Kidney (tissue), 13 donors: ENCODE measurements at regions not wholly inside any gene's neighbourhood (a gene's known extent, or its start where the extent isn't known, plus 50 kb on each side); places are given as distances from the start of the nearest gene placed in this dataset.

Experiments
- DNase-seq, 5 donors: peaks; one replicate each; pipeline ENCODE4 v3.0.0-alpha.2; 2013 to 2020
- FAIRE-seq: peaks from 2 replicates; lab custom pipeline; 2012; peaks lifted over from hg19 to GRCh38; lab: Jason Lieb, UNC
- H3K27ac ChIP-seq, 2 donors: one replicate each; pipeline ENCODE4 v1.7.0; 2013; ENCODE audit warnings: low read depth in 2 of 2, low read length in 2 of 2, inconsistent platforms in 1 of 2
- H3K27me3 ChIP-seq: one replicate; pipeline ENCODE4 v1.7.1; 2013; ENCODE audit warnings: low read length, inconsistent platforms; ENCODE audit not compliant: control insufficient read depth, insufficient read depth
- H3K36me3 ChIP-seq, 3 donors: one replicate each; pipeline versions ENCODE4 v1.7.0 to v1.7.1; 2013; ENCODE audit warnings: low read length in 3 of 3, control low read depth in 1 of 3, inconsistent platforms in 1 of 3; ENCODE audit not compliant: insufficient read depth in 3 of 3, control insufficient read depth in 2 of 3
- H3K4me1 ChIP-seq, 3 donors: one replicate each; pipeline versions ENCODE4 v1.7.0 to v1.7.1; 2013; ENCODE audit warnings: low read length in 3 of 3, inconsistent platforms in 1 of 3, low read depth in 1 of 3; ENCODE audit not compliant: control insufficient read depth in 2 of 3, insufficient read depth in 2 of 3
- H3K4me3 ChIP-seq, 3 donors: one replicate each; pipeline versions ENCODE4 v1.7.0 to v1.8.1; 2013; ENCODE audit warnings: low read length in 3 of 3, control low read depth in 1 of 3, inconsistent platforms in 1 of 3
- H3K9ac ChIP-seq, 3 donors: one replicate each; pipeline versions ENCODE4 v1.7.0 to v1.7.1; 2013; ENCODE audit warnings: low read length in 3 of 3, control low read depth in 1 of 3, inconsistent platforms in 1 of 3
- H3K9me3 ChIP-seq, 3 donors: one replicate each; pipeline versions ENCODE4 v1.7.0 to v1.7.1; 2013; ENCODE audit warnings: low read length in 3 of 3, control low read depth in 1 of 3, inconsistent platforms in 1 of 3; ENCODE audit not compliant: control insufficient read depth in 2 of 3, insufficient read depth in 1 of 3
- intact Hi-C: fragments of 100-400 bp; cut with DNase I; formaldehyde crosslinking; loops from one replicate; pipeline ENCODE4 v1.11.1; 2022
- TF ChIP-seq, protein P1 (sequence below): IDR thresholded peaks from 3 replicates; pipeline ENCODE4 v1.5.1; 2012; ENCODE audit warnings: mild to moderate bottlenecking, moderate library complexity, borderline replicate concordance; ENCODE audit not compliant: insufficient read depth; ENCODE audit errors: extremely low read depth
- donor health status: control.
- donor health status: control.
- donor health status: control.
- donor health status: control.
- donor health status: control.
- donor health status: DM: yes; HTN: yes; CAD: no.
- donor health status: Normal renal cell carcinoma (clear cell type).

DNA sequence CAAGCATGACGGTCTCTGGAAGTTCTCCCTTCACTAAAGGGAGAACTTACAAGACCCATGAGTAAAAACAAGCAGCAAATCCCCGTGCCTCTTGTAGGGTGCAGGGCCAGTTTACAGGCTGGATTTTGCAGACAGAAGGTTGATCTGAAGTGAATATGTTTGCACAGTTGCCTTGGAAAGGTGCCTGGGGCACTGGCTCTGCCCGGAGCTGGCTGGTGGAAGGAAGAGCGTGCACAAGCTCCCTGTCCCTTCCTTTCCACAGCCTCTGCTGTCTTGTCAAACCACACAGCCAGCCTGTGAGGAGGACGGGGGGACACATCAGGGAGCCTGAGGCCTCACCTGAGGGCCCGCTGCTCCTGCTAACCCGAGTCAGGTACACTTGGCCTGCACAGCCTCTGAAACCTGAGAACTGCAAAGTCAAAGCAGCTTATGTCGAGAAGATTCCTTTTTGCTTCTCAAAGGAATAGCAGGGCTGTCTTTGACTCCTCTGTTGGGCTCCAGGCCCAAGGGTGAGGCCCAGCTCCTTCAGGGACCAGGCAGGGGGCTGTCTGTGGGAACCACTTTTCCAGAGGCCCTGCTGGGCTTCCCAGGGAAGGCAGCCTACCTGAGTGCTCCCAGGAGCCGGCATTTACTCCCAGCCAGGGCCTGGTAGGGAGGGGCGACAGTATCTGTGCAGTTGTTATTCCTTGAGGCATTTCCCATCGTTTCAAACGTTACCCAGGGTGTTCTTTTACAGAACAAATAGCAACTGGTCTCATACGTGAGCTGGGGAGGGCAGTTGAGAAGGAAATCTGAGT is 251.5 kb downstream of the SIPA1L2 start:
- intact Hi-C loops, result no loop called here
- no peaks in the 10 kb centered on the region for H3K9me3 ChIP-seq

DNA sequence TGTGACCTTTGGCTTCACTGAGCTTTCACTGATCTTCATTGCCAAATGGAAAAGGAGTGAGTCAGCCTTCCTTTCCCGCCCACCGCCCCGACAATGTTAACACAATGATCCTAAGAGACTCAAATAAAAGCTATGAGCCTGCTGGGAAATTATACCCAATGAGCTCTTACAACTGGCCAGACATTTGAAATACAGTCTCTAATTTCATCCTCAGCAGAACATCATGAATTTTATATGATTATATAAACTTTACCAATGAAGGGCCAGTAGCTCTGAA is 252.5 kb downstream of the SIPA1L2 start:
- H3K27ac ChIP-seq, result no peak overlapping the region
- FAIRE-seq (no peak), DNase-seq (no peak)

More for the DNA sequence above, 251.5 kb downstream of the SIPA1L2 start:
- H3K36me3 ChIP-seq, result no peaks in the 10 kb centered on the region
- no peaks in the 10 kb centered on the region for H3K27me3 ChIP-seq
- FAIRE-seq, result no peak
- peak in 4 of 5 donors; percentile 78 to 84 (median 78) for DNase-seq
- TF ChIP-seq, protein P1, sequence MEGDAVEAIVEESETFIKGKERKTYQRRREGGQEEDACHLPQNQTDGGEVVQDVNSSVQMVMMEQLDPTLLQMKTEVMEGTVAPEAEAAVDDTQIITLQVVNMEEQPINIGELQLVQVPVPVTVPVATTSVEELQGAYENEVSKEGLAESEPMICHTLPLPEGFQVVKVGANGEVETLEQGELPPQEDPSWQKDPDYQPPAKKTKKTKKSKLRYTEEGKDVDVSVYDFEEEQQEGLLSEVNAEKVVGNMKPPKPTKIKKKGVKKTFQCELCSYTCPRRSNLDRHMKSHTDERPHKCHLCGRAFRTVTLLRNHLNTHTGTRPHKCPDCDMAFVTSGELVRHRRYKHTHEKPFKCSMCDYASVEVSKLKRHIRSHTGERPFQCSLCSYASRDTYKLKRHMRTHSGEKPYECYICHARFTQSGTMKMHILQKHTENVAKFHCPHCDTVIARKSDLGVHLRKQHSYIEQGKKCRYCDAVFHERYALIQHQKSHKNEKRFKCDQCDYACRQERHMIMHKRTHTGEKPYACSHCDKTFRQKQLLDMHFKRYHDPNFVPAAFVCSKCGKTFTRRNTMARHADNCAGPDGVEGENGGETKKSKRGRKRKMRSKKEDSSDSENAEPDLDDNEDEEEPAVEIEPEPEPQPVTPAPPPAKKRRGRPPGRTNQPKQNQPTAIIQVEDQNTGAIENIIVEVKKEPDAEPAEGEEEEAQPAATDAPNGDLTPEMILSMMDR, result no peak
- H3K4me1 ChIP-seq, result no peaks in the 10 kb centered on the region
- no peak overlapping the region for H3K4me3 ChIP-seq
- H3K27ac ChIP-seq, result no peak overlapping the region
- H3K9ac ChIP-seq, result no peak overlapping the region

DNA sequence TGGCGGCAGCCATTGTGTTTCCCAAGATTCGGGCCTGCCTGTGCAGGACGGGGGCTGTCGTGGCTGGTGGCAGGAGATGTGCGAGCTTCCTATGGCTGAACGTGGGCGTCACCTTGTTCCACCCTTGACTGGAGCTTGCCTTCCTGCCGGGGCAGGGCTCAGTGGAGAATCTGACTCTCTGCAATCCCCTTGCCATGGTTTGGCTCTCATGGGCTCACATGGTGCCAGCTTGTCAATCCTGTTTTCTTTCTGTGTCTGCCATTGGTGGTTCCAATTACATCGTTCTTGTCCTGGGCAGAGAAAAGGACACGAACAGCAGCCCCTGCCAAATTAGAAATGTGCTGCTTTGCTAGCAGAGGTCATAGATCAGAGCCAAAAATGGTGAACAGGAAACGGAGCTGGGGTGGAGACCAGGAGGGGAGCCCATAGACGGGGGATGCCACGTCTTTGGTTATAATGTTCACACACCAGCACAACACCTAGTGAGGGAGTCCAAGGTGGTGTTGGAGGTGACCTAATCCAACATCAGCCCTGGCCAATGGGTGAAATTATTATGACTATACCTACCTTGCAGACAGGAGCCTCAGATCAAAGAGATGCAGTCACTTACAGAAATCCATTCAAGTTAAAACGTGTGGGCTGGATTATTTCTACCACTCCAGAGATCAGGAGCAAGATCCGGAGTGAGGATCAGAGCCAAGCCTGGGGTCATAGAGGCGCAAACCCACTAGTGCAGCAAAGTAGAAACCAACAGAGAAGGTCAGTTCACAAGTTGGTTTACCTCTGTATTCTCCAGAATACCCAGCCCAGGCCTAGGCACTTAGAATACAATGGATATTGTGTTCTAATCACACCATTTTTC is 253.1 kb downstream of the SIPA1L2 start:
- H3K4me1 ChIP-seq, result no peaks in the 10 kb centered on the region
- H3K9me3 ChIP-seq, result no peaks in the 10 kb centered on the region
- FAIRE-seq (no peak), DNase-seq (no peak)
- intact Hi-C loops, result no loop called here
- no peaks in the 10 kb centered on the region for H3K27me3 ChIP-seq
- no peaks in the 10 kb centered on the region for H3K36me3 ChIP-seq
- no peak overlapping the region for H3K4me3 ChIP-seq
- H3K27ac ChIP-seq, result no peak overlapping the region
- H3K9ac ChIP-seq, result no peak overlapping the region
- TF ChIP-seq, protein P1, result no peak

More for the DNA sequence above, 252.5 kb downstream of the SIPA1L2 start:
- Histone ChIP-seq H3K36me3 (no peaks in the 10 kb centered on the region), H3K9me3 (no peaks in the 10 kb centered on the region), H3K9ac (no peak overlapping the region), H3K27me3 (no peaks in the 10 kb centered on the region), H3K4me3 (no peak overlapping the region), H3K4me1 (no peaks in the 10 kb centered on the region)
- intact Hi-C loops, result no loop called here
- TF ChIP-seq, protein P1, result no peak
